ENCODE measurements at regions not wholly inside any gene's neighbourhood (a gene's known extent, or its start where the extent isn't known, plus 50 kb on each side); places are given as distances from the start of the nearest gene placed in this dataset.

GRCh38 chr5:15417156-15417555 lies 82.8 kb upstream of the FBXL7 start (continued):
- TF ChIP-seq, protein P1, sequence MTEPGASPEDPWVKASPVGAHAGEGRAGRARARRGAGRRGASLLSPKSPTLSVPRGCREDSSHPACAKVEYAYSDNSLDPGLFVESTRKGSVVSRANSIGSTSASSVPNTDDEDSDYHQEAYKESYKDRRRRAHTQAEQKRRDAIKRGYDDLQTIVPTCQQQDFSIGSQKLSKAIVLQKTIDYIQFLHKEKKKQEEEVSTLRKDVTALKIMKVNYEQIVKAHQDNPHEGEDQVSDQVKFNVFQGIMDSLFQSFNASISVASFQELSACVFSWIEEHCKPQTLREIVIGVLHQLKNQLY (CRISPR knock-in tag; conservative IDR thresholded peaks at IDR 0.05), result no peak

DNA sequence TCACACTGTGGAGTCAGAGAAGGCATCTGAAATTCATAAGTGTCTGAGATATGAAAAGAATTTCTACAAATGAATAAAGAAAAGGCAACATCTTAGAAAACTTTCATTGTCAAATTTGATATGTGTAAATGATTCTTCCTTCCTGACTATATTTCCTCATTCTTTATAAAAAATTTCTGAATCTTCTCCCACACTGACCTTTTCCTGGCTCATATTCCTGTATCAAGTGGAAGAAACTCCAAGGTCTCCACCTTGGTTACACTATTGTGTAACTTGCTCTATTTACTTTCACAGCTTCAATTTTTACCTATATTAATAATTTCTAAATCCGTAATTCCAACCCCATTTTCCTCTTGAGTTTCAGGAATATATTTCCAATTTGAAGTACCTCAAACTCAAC lies 93.5 kb upstream of the FBXL7 start:
- intact Hi-C loops (cut with micrococcal nuclease), result no loop called here
- no peak for TF ChIP-seq ARID1B (IDR thresholded peaks at IDR 0.05)
- no peak for TF ChIP-seq PBX2 (CRISPR knock-in tag; IDR thresholded peaks at IDR 0.05; ENCODE audit: low read depth)
- no peak for TF ChIP-seq PBX2 (tag; conservative IDR thresholded peaks at IDR 0.05; ENCODE audit: low read depth)
- TF ChIP-seq U2AF2 (optimal IDR thresholded peaks at IDR 0.05; ENCODE audit: low read depth, low read length), result no peak
- no peak for TF ChIP-seq KLF13 (tag; IDR thresholded peaks at IDR 0.05; ENCODE audit: borderline replicate concordance, low read depth)
- no peak for TF ChIP-seq MTA3 (IDR thresholded peaks at IDR 0.05; ENCODE audit: borderline replicate concordance)
- TF ChIP-seq ZNF318 (IDR thresholded peaks at IDR 0.05; ENCODE audit: borderline replicate concordance in 1 of 2, low read depth in 1 of 2), result no peak

More for the DNA sequence above, 93.5 kb upstream of the FBXL7 start:
- Histone ChIP-seq H3K27ac (ENCODE audit: extremely low read depth, low read depth, low read length) (no peak overlapping the region), H3K9ac (ENCODE audit: insufficient read depth in 1 of 2, low read depth in 2 of 2, low read length in 2 of 2) (no peak overlapping the region), H3K4me2 (ENCODE audit: insufficient read depth, low read length) (no peak overlapping the region), H2AFZ (ENCODE audit: low read depth, low read length) (no peak overlapping the region), H4K20me1 (replicated peaks; ENCODE audit: control insufficient read depth, insufficient read depth, low read length) (no peaks in the 10 kb centered on the region), H3K79me2 (ENCODE audit: control insufficient read depth, insufficient read depth, low read length) (no peaks in the 10 kb centered on the region), H3K36me3 (ENCODE audit: control insufficient read depth, insufficient read depth, low read length) (no peaks in the 10 kb centered on the region), H3K27me3 (ENCODE audit: control insufficient read depth in 2 of 2, insufficient read depth in 2 of 2, low read length in 2 of 2) (no peaks in the 10 kb centered on the region), H3K4me1 (replicated peaks in 1 of 2; ENCODE audit: control insufficient read depth in 2 of 2, insufficient read depth in 2 of 2, low read length in 2 of 2) (no peaks in the 10 kb centered on the region), H3K9me1 (ENCODE audit: control insufficient read depth, insufficient read depth, low read length) (no peaks in the 10 kb centered on the region), H3K9me3 (replicated peaks; ENCODE audit: control insufficient read depth, insufficient read depth, low read depth, low read length) (no peaks in the 10 kb centered on the region), H3K4me3 (no peak overlapping the region)
- in situ Hi-C loops (cut with MboI), result no loop called here
- BruUV-seq (replicated peaks), result no TSS peak
- ChIA-PET CTCF (ENCODE audit: low intra/inter-chr PET ratio) (no interaction called here), POLR2A (no interaction called here)
- no peak for FAIRE-seq
- WGBS (ENCODE audit: insufficient coverage, low coverage, missing lambda C conversion rate), result 0% methylated on average over 1 of the region's 1 CpG
- no peak for DNase-seq (ENCODE audit: extremely low read depth in 1 of 4, low spot score in 3 of 4)
- no peak for ATAC-seq

All from K562 (cell line).